Astrocyte of the spinal cord (primary cell): ENCODE measurements at regions not wholly inside any gene's neighbourhood (a gene's known extent, or its start where the extent isn't known, plus 50 kb on each side); places are given as distances from the start of the nearest gene placed in this dataset.
"Not testable (repeated sequence)": the region's sequence is repeated elsewhere in the genome, so short reads cannot be mapped to it uniquely, and the experiment has no call there.

ENCODE experiments used
- DNase-seq: peaks from one replicate; pipeline ENCODE4 v3.0.0; 2011; ENCODE audit warnings: low read depth, low spot score
- H3K4me3 ChIP-seq: 2 replicates; pipeline ENCODE4 v1.5.1; 2011; ENCODE audit warnings: low read depth, mild to moderate bottlenecking, low read length, moderate library complexity
- CTCF ChIP-seq: IDR thresholded peaks from 2 replicates; pipeline ENCODE4 v1.5.1; 2012; ENCODE audit warnings: low read depth, mild to moderate bottlenecking, low read length, inconsistent platforms
- in situ Hi-C: cut with HindIII; loops from 2 replicates; pipeline ENCODE4 v1.10.0; 2017; ENCODE audit warnings: low sequenced_read_pairs

- in situ Hi-C loops: no loop called here
- no peak for TF ChIP-seq CTCF
- DNase-seq: no peak
- no peak overlapping the region for H3K4me3 ChIP-seq
Observed at GRCh38 chr10:93222876-93223275, 149.2 kb downstream of the CYP26A1 start.

- DNase-seq: no peak
Observed at GRCh38 chr10:93223336-93223735, 149.6 kb downstream of the CYP26A1 start.

GRCh38 chr10:93224005-93224779 is 150.5 kb downstream of the CYP26A1 start:
- in situ Hi-C loops: no loop called here
- no peak overlapping the region for H3K4me3 ChIP-seq
- DNase-seq: no peak
- TF ChIP-seq CTCF: no peak

More at GRCh38 chr10:93223336-93223735, 149.6 kb downstream of the CYP26A1 start:
- no peak for TF ChIP-seq CTCF
- in situ Hi-C loops: no loop called here
- no peak overlapping the region for H3K4me3 ChIP-seq

- in situ Hi-C loops: no loop called here
- H3K4me3 ChIP-seq: no peak overlapping the region
- no peak for TF ChIP-seq CTCF
- DNase-seq: no peak
Observed at GRCh38 chr10:93225938-93226337, 152.2 kb downstream of the CYP26A1 start.

- DNase-seq: no peak
- in situ Hi-C loops: no loop called here
- no peak for TF ChIP-seq CTCF
- no peak overlapping the region for H3K4me3 ChIP-seq
Observed at GRCh38 chr10:93226619-93227018, 152.9 kb downstream of the CYP26A1 start.

- in situ Hi-C loops, DNase-seq, H3K4me3 ChIP-seq: not testable (repeated sequence)
Observed at GRCh38 chr10:93230596-93230995, 156.9 kb downstream of the CYP26A1 start.

- in situ Hi-C loops, DNase-seq: not testable (repeated sequence)
Observed at GRCh38 chr10:93232159-93232558, 158.5 kb downstream of the CYP26A1 start.

GRCh38 chr10:93234940-93235339 is 161.2 kb downstream of the CYP26A1 start:
- H3K4me3 ChIP-seq, DNase-seq, in situ Hi-C loops: not testable (repeated sequence)

More at GRCh38 chr10:93232159-93232558, 158.5 kb downstream of the CYP26A1 start:
- H3K4me3 ChIP-seq: not testable (repeated sequence)
